ENCODE measurements at regions not wholly inside any gene's neighbourhood (a gene's known extent, or its start where the extent isn't known, plus 50 kb on each side); places are given as distances from the start of the nearest gene placed in this dataset.

- DNase-seq (ENCODE audit: insufficient read length, low spot score) (no peak), FAIRE-seq (no peak)
- no peak for TF ChIP-seq POLR2A (IDR thresholded peaks at IDR 0.05; ENCODE audit: low read depth, low read length)
Observed at GRCh38 chr12:87794854-87795253, 234.3 kb downstream of the C12orf50 start.

DNA sequence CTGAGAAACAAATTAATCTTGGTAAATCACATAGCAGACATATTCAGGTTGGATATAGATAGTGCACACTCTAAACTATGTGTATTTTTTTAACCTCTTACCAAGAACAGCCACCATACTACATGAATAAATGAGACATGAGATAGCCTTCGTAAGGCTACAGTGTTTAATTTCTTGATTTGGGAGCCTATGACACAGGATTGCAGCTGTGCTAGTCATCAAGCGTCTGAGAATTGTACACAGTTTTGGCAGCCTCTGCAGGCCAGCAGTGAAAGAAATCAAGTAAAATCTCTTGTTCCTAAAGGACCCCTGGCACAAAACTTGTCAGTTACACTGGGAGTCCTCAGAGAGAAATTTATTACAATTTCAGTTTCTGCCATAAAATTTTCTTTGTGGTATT, 236.1 kb downstream of the C12orf50 start:
- DNase-seq (ENCODE audit: insufficient read length, low spot score) (no peak), FAIRE-seq (no peak)
- no peak for TF ChIP-seq POLR2A (IDR thresholded peaks at IDR 0.05; ENCODE audit: low read depth, low read length)

- DNase-seq (ENCODE audit: insufficient read length, low spot score) (no peak), FAIRE-seq (no peak)
- no peak for TF ChIP-seq POLR2A (IDR thresholded peaks at IDR 0.05; ENCODE audit: low read depth, low read length)
Observed at GRCh38 chr12:87784350-87784749, 244.9 kb downstream of the C12orf50 start.

GRCh38 chr12:87783467-87783866, 245.7 kb downstream of the C12orf50 start:
- FAIRE-seq (no peak), DNase-seq (ENCODE audit: insufficient read length, low spot score) (no peak)
- no peak for TF ChIP-seq POLR2A (IDR thresholded peaks at IDR 0.05; ENCODE audit: low read depth, low read length)

GRCh38 chr12:87782838-87783237, 246.4 kb downstream of the C12orf50 start:
- FAIRE-seq (no peak), DNase-seq (ENCODE audit: insufficient read length, low spot score) (no peak)
- no peak for TF ChIP-seq POLR2A (IDR thresholded peaks at IDR 0.05; ENCODE audit: low read depth, low read length)

DNA sequence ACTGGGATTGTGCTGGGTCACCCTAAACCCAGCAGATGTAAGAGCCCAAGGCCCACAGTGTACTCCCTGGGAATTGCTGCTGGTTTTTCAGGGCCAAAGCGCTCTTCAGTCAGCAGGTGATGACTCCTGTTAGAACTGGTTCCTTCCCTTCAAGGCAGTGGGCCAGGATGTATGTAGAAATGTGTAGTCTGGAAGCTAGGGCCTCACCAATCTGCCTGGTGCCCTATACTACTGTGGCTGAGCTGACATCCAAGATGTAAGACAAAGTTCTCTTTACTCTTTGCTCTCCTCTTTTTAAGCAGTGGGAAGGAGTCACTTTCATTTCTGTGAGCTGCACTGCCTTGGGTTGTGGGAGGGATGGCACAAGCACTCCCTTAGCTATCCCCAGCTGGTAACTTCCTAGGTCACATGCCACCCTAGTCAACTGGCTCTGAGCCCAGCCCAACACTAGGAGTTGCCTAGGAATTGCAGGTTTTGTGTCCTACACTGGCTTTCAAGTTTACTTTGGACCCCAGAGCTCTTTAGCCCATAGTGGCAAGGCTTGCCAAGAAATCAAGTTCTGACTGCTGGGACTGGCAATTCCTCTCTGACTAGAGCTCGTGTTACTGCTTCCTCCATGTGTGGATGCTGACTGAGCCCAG, 249.2 kb downstream of the C12orf50 start:
- DNase-seq (ENCODE audit: insufficient read length, low spot score), result no peak
- peak; percentile 69 for FAIRE-seq
- no peak for TF ChIP-seq POLR2A (IDR thresholded peaks at IDR 0.05; ENCODE audit: low read depth, low read length)

DNA sequence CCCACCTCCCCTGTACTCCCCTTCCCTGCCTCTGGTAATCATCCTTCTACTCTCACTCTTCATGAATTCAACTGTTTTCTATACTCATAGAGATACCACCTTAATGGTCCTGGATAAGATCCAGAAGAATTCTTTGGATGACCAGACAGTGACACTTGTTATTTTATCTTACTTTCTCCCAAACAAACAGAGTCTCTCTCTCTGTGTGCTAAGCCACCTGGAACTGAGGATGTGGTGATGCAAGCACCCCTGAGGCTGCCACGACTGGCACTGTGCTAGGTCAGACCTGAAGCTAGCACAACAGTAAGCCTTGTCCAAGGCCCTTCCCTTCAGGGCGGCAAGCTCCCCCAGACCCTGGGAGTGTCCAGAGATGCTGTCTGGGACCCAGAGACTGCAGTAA, 250.2 kb downstream of the C12orf50 start:
- no peak for TF ChIP-seq POLR2A (IDR thresholded peaks at IDR 0.05; ENCODE audit: low read depth, low read length)
- peak; percentile 75 for FAIRE-seq
- DNase-seq (ENCODE audit: insufficient read length, low spot score), result no peak

DNA sequence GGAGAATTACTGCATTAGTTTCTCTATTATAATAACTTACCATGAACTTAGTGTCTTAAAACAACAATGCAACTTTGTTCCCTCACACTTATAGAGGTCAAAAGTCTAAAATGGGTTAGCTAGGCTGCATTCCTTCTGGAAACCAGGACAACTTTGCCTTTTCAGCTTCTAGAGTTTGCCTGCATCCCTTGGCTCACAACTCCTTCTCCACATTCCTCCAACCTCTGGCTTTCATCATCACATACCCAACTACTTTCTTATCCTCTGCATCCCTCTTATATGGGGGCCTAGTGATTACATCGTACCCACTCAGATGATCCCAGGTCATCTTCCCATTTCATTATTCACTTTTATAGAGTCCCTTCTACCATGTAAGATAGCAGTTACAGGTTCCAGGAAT, 251.1 kb downstream of the C12orf50 start:
- FAIRE-seq, result no peak
- DNase-seq (ENCODE audit: insufficient read length, low spot score), result no peak
- no peak for TF ChIP-seq POLR2A (IDR thresholded peaks at IDR 0.05; ENCODE audit: low read depth, low read length)

- DNase-seq (ENCODE audit: insufficient read length, low spot score) (no peak), FAIRE-seq (no peak)
- no peak for TF ChIP-seq POLR2A (IDR thresholded peaks at IDR 0.05; ENCODE audit: low read depth, low read length)
Observed at GRCh38 chr12:87775784-87776183, 253.4 kb downstream of the C12orf50 start.

GRCh38 chr12:87775051-87775450, 254.2 kb downstream of the C12orf50 start:
- FAIRE-seq, result no peak
- TF ChIP-seq POLR2A (IDR thresholded peaks at IDR 0.05; ENCODE audit: low read depth, low read length), result no peak

GRCh38 chr12:87772401-87772800, 256.8 kb downstream of the C12orf50 start:
- no peak for TF ChIP-seq POLR2A (IDR thresholded peaks at IDR 0.05; ENCODE audit: low read depth, low read length)
- FAIRE-seq, result no peak
- DNase-seq (ENCODE audit: insufficient read length, low spot score), result no peak

More at GRCh38 chr12:87775051-87775450, 254.2 kb downstream of the C12orf50 start:
- DNase-seq (ENCODE audit: insufficient read length, low spot score), result no peak

DNA sequence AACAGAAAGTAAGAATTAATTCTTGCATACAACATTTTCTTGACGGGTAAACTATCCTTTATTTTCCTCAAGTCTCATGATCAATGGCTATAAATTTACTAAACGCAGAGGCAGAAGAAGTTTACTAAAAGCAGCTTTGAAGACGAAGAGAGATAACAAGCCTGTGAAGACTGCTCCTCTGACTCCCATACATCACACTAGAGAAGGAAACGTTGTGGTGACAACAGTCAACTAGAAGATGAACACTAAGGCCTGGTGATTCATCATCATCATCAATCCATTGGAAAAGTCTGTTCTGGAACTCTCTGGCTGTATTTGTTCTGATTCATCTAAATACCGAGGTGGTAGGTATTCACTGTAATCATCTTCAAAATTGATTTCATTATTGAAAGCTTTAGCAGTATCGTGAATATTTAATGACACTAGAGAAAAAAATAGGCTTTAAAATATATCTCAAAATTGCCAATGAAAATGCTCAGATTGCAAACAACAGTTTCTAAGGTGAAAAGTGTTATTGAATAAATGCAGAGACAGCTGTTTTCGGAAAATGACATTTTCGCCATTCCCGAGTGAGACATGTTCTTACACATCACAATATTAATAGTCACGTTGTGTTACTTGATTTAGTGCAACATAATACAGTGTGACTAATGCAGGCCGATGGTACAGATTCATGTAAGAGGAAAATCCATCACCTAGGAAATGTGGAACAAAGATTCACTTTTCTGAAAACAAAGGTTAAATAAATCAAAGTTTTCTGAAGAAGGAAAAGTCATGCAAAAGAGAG, 260.5 kb downstream of the C12orf50 start:
- FAIRE-seq, result no peak
- no peak for TF ChIP-seq POLR2A (IDR thresholded peaks at IDR 0.05; ENCODE audit: low read depth, low read length)
- no peak for DNase-seq (ENCODE audit: insufficient read length, low spot score)

DNA sequence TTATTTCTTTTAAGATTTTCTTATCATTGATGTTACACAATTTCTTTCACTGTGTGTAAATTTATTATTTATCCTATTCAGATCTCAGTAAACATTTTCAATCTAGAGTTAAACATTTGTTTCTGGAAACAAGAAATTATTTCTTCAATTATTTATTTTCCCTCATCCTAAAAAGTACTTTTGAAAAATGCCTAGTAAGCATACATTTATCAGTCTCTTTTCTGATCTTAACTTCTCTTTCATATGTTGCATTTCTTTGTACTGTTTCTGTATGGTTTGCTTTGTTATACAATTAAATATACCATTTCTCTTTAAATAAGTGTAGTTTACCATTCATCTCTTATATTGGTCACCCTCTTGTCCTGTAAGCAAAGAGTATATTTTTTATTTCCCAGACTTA, 263.2 kb downstream of the C12orf50 start:
- DNase-seq (ENCODE audit: insufficient read length, low spot score) (no peak), FAIRE-seq (no peak)
- no peak for TF ChIP-seq POLR2A (IDR thresholded peaks at IDR 0.05; ENCODE audit: low read depth, low read length)

- TF ChIP-seq POLR2A (IDR thresholded peaks at IDR 0.05; ENCODE audit: low read depth, low read length), result no peak
- no peak for DNase-seq (ENCODE audit: insufficient read length, low spot score)
- FAIRE-seq, result no peak
Observed at GRCh38 chr12:87760943-87761342, 268.3 kb downstream of the C12orf50 start.

DNA sequence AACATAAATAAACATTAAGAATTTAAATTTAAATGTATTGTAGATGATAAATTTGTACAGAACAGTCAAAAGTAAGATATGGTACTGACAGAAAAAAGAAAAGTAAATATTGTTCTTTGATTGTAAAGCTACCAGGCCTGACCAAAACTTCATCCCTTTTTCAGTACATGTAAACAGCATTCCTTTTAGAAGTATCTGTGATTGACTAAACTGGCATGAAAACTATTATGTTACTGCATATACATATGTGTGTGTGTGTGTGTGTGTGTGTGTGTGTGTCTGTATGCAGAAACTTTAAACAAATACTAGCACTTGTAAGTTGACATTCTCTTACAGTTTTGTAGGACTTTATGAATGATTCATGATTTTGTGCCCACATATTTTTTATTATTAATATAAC, 270.9 kb downstream of the C12orf50 start:
- TF ChIP-seq POLR2A (IDR thresholded peaks at IDR 0.05; ENCODE audit: low read depth, low read length), result no peak
- FAIRE-seq, result no peak

More for the DNA sequence above, 270.9 kb downstream of the C12orf50 start:
- DNase-seq (ENCODE audit: insufficient read length, low spot score), result no peak

Measured in H54 (cell line).